ENCODE measurements at regions not wholly inside any gene's neighbourhood (a gene's known extent, or its start where the extent isn't known, plus 50 kb on each side); places are given as distances from the start of the nearest gene placed in this dataset.

GRCh38 chr10:1852841-1853240 lies 115.5 kb upstream of the ADARB2 start (continued):
- no peak for TF ChIP-seq ZNF280C (tag by site-specific recombination; IDR thresholded peaks at IDR 0.05)
- no peak for TF ChIP-seq TSHZ1 (tag by site-specific recombination; IDR thresholded peaks at IDR 0.05; ENCODE audit: borderline replicate concordance)
- no peak for TF ChIP-seq KLF16 (tag by site-specific recombination; IDR thresholded peaks at IDR 0.05)
- TF ChIP-seq ZNF280D (tag by site-specific recombination; IDR thresholded peaks at IDR 0.05), result no peak
- TF ChIP-seq ZNF488 (tag by site-specific recombination; IDR thresholded peaks at IDR 0.05), result no peak
- TF ChIP-seq HOXD13 (CRISPR knock-in tag; IDR thresholded peaks at IDR 0.05; ENCODE audit: borderline replicate concordance), result no peak
- no peak for TF ChIP-seq ZNF132 (tag by site-specific recombination; IDR thresholded peaks at IDR 0.05; ENCODE audit: borderline replicate concordance)
- no peak for TF ChIP-seq ZNF707 (tag by site-specific recombination; IDR thresholded peaks at IDR 0.05)
- no peak for TF ChIP-seq BCL6B (tag by site-specific recombination; IDR thresholded peaks at IDR 0.05)

- no peak for TF ChIP-seq ZNF777 (tag by site-specific recombination; IDR thresholded peaks at IDR 0.05; ENCODE audit: borderline replicate concordance)
- no peak for TF ChIP-seq ZNF202 (tag by site-specific recombination; IDR thresholded peaks at IDR 0.05; ENCODE audit: borderline replicate concordance)
- no peak for TF ChIP-seq ZNF157 (tag by site-specific recombination; IDR thresholded peaks at IDR 0.05)
- TF ChIP-seq ZFP3 (tag by site-specific recombination; IDR thresholded peaks at IDR 0.05; ENCODE audit: low read depth), result no peak
- no peak for TF ChIP-seq ZNF701 (tag by site-specific recombination; IDR thresholded peaks at IDR 0.05)
- no peak for TF ChIP-seq ZNF785 (tag by site-specific recombination; IDR thresholded peaks at IDR 0.05)
- TF ChIP-seq ZNF548 (tag by site-specific recombination; IDR thresholded peaks at IDR 0.05), result no peak
- TF ChIP-seq ZFP37 (tag by site-specific recombination; IDR thresholded peaks at IDR 0.05), result no peak
- TF ChIP-seq ZNF140 (tag by site-specific recombination; IDR thresholded peaks at IDR 0.05), result no peak
- TF ChIP-seq ZFP41 (tag by site-specific recombination; IDR thresholded peaks at IDR 0.05; ENCODE audit: borderline replicate concordance), result no peak
- TF ChIP-seq HIC1 (tag by site-specific recombination; IDR thresholded peaks at IDR 0.05), result no peak
- no peak for TF ChIP-seq ZNF10 (tag by site-specific recombination; IDR thresholded peaks at IDR 0.05)
- TF ChIP-seq ZNF501 (tag by site-specific recombination; IDR thresholded peaks at IDR 0.05), result no peak
- no peak for TF ChIP-seq ZFP69B (tag by site-specific recombination; IDR thresholded peaks at IDR 0.05)
- no peak for TF ChIP-seq SP2 (tag by site-specific recombination; IDR thresholded peaks at IDR 0.05)
- no peak for TF ChIP-seq ZNF776 (tag by site-specific recombination; IDR thresholded peaks at IDR 0.05; ENCODE audit: borderline replicate concordance)
- H3K9me3 ChIP-seq (ENCODE audit: control insufficient read depth, insufficient read depth, low read depth, low read length), result no peaks in the 10 kb centered on the region
- ChIA-PET CTCF (interaction anchor here (0.6 kb wide), 1 partner anchor 52 kb away, joined by 5 read pairs; no protein-coding TSS in a partner anchor), POLR2A (no interaction called here)
- H3K27ac ChIP-seq (ENCODE audit: extremely low read depth, low read depth, low read length), result no peak overlapping the region
- H3K4me1 ChIP-seq (ENCODE audit: control insufficient read depth, insufficient read depth, low read length), result no peaks in the 10 kb centered on the region
- no peaks in the 10 kb centered on the region for H3K36me3 ChIP-seq (ENCODE audit: control insufficient read depth in 2 of 2, insufficient read depth in 1 of 2, low read length in 2 of 2)
- H3K4me3 ChIP-seq (ENCODE audit: low read depth, low read length), result no peak overlapping the region
Observed at GRCh38 chr10:1851762-1852161, 114.4 kb upstream of the ADARB2 start.
